ENCODE measurements at regions not wholly inside any gene's neighbourhood (a gene's known extent, or its start where the extent isn't known, plus 50 kb on each side); places are given as distances from the start of the nearest gene placed in this dataset.
"Not testable (repeated sequence)": the region's sequence is repeated elsewhere in the genome, so short reads cannot be mapped to it uniquely, and the experiment has no call there.

GRCh38 chr1:197985351-197985750, 68.2 kb downstream of the LHX9 start:
- TF ChIP-seq CTCF (IDR thresholded peaks at IDR 0.05; ENCODE audit: low read depth, low read length, missing control alignments), result no peak
- in situ Hi-C loops (cut with HindIII; ENCODE audit: low pct_ligation_motif_present, low sequenced_read_pairs), result no loop called here
- H3K27ac ChIP-seq, result no peak overlapping the region

GRCh38 chr1:197986817-197987216, 69.6 kb downstream of the LHX9 start:
- no peak for TF ChIP-seq CTCF (IDR thresholded peaks at IDR 0.05; ENCODE audit: low read depth, low read length, missing control alignments)
- Histone ChIP-seq H3K36me3 (replicated peaks) (no peaks in the 10 kb centered on the region), H3K4me3 (ENCODE audit: low read depth, low read length) (no peak overlapping the region), H3K27me3 (replicated peaks) (no peaks in the 10 kb centered on the region), H3K27ac (no peak overlapping the region)
- DNase-seq, result no peak
- in situ Hi-C loops (cut with HindIII; ENCODE audit: low pct_ligation_motif_present, low sequenced_read_pairs), result no loop called here

More at GRCh38 chr1:197985351-197985750, 68.2 kb downstream of the LHX9 start:
- no peaks in the 10 kb centered on the region for H3K36me3 ChIP-seq (replicated peaks)
- H3K27me3 ChIP-seq (replicated peaks), result no peaks in the 10 kb centered on the region
- no peak for DNase-seq
- H3K4me3 ChIP-seq (ENCODE audit: low read depth, low read length), result no peak overlapping the region

- Histone ChIP-seq H3K27me3 (replicated peaks) (no peaks in the 10 kb centered on the region), H3K4me3 (ENCODE audit: low read depth, low read length) (no peak overlapping the region), H3K27ac (no peak overlapping the region), H3K36me3 (replicated peaks) (no peaks in the 10 kb centered on the region)
- in situ Hi-C loops (cut with HindIII; ENCODE audit: low pct_ligation_motif_present, low sequenced_read_pairs), result no loop called here
- no peak for DNase-seq
- no peak for TF ChIP-seq CTCF (IDR thresholded peaks at IDR 0.05; ENCODE audit: low read depth, low read length, missing control alignments)
Observed at GRCh38 chr1:197987294-197987693, 70.1 kb downstream of the LHX9 start.

- H3K36me3 ChIP-seq (replicated peaks); H3K4me3 ChIP-seq (ENCODE audit: low read depth, low read length); in situ Hi-C loops (cut with HindIII; ENCODE audit: low pct_ligation_motif_present, low sequenced_read_pairs): not testable (repeated sequence)
Observed at GRCh38 chr1:197988581-197988980, 71.4 kb downstream of the LHX9 start.

GRCh38 chr1:197989058-197989457, 71.9 kb downstream of the LHX9 start:
- Histone ChIP-seq H3K36me3 (replicated peaks) (no peaks in the 10 kb centered on the region), H3K27ac (no peak overlapping the region), H3K4me3 (ENCODE audit: low read depth, low read length) (no peak overlapping the region), H3K27me3 (replicated peaks) (no peaks in the 10 kb centered on the region)
- no peak for DNase-seq
- no peak for TF ChIP-seq CTCF (IDR thresholded peaks at IDR 0.05; ENCODE audit: low read depth, low read length, missing control alignments)
- in situ Hi-C loops (cut with HindIII; ENCODE audit: low pct_ligation_motif_present, low sequenced_read_pairs), result no loop called here

More at GRCh38 chr1:197988581-197988980, 71.4 kb downstream of the LHX9 start:
- H3K27ac ChIP-seq; H3K27me3 ChIP-seq (replicated peaks); DNase-seq: not testable (repeated sequence)

- no peak overlapping the region for H3K4me3 ChIP-seq (ENCODE audit: low read depth, low read length)
- H3K27me3 ChIP-seq (replicated peaks), result no peaks in the 10 kb centered on the region
- H3K27ac ChIP-seq, result no peak overlapping the region
- in situ Hi-C loops (cut with HindIII; ENCODE audit: low pct_ligation_motif_present, low sequenced_read_pairs), result no loop called here
- no peaks in the 10 kb centered on the region for H3K36me3 ChIP-seq (replicated peaks)
- no peak for TF ChIP-seq CTCF (IDR thresholded peaks at IDR 0.05; ENCODE audit: low read depth, low read length, missing control alignments)
- no peak for DNase-seq
Observed at GRCh38 chr1:197991594-197991993, 74.4 kb downstream of the LHX9 start.
